Motor neuron (in vitro differentiated cells): ENCODE measurements at regions not wholly inside any gene's neighbourhood (a gene's known extent, or its start where the extent isn't known, plus 50 kb on each side); places are given as distances from the start of the nearest gene placed in this dataset.

Experiments
- ATAC-seq, 8 experiments: fragments of 200-7000 bp; cut with Tn5 transposase; replicated peaks in 6 of 8; 2 replicates each; pipeline ENCODE4 v1.8.0; 2021; ENCODE audit warnings: mild to moderate bottlenecking in 8 of 8, moderate library complexity in 8 of 8
- H3K27ac ChIP-seq, 2 donors: fragments of 250-450 bp; sonication (Bioruptor Pico); 2 replicates each; pipeline ENCODE4 v1.9.0; 2021; ENCODE audit warnings: antibody characterized with exemption in 2 of 2, mild to moderate bottlenecking in 2 of 2, moderate library complexity in 1 of 2
- H3K4me1 ChIP-seq, 2 donors: fragments of 250-450 bp; sonication (Bioruptor Pico); replicated peaks in 1 of 2; 2 replicates each; pipeline ENCODE4 v1.6.1; 2021; ENCODE audit warnings: antibody characterized with exemption in 2 of 2, mild to moderate bottlenecking in 2 of 2, moderate library complexity in 1 of 2
- H3K4me3 ChIP-seq, 5 donors: fragments of 250-450 bp; sonication (Bioruptor Pico); 2 replicates each; pipeline ENCODE4 v1.9.0; 2021; ENCODE audit warnings: antibody characterized with exemption in 5 of 5, mild to moderate bottlenecking in 5 of 5, moderate library complexity in 4 of 5
- WGBS, 10 experiments: fragments of 450-650 bp; shearing (Covaris generic); methylation state at CpG; one replicate each; pipeline ENCODE4 v1.0.0; 2022; 5-methylcytosine and 5-hydroxymethylcytosine counted together
- in situ Hi-C, 9 experiments: fragments of 400-800 bp; cut with MboI; loops; one replicate each; pipeline ENCODE4 v1.15.0; 2021; ENCODE audit warnings: low sequenced_read_pairs in 9 of 9, low pct_unique_long_range_greater_than_20kb in 2 of 9; ENCODE audit not compliant: unreplicated experiment in 9 of 9

DNA sequence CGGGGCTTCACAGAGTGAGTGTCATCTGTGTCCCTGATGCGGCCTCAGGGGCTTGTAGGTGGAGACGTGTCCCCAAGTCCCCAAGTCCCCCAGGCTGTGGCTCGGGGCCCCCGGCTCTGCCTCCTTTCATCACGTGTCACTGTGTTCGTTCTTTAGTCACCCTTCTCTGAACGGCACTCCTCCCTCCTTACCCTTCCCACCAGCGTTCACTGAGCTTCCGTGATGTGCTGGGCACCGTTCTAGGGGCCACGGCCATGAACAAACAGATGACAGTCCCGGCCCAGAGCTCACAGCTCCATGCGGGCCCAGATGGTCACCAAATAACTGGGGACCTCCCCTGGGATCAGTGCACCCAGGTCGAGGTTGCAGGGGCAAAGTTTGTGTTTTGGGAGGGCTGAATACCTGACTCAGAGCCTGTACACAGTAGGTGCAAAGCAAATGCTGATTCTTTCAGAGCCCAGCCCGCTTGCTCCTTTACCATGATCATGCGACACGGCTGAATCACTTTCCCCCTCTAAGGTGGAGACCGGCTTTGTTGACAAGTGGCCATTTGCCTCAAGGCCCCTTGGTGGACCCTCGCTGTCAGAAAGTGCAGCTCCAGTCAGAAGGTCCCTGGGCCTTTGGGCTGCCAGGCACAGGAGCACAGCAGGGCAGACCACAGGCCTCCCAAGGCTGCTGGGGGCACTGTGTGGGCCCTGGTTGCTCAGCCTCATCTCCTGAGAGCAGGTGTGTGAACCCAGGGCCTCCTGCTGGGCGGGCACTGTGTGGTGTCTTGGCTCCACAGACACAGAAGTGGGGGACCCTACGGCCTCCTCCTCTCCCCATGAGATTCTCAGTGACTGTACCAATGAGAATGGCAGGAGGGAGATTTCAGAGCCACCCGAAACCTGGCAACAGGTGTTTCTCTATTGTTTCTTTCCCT is 592.5 kb downstream of the PTPRU start:
- ATAC-seq = peak in 1 of 8 experiments; percentile 30
- in situ Hi-C loops = no loop called here

DNA sequence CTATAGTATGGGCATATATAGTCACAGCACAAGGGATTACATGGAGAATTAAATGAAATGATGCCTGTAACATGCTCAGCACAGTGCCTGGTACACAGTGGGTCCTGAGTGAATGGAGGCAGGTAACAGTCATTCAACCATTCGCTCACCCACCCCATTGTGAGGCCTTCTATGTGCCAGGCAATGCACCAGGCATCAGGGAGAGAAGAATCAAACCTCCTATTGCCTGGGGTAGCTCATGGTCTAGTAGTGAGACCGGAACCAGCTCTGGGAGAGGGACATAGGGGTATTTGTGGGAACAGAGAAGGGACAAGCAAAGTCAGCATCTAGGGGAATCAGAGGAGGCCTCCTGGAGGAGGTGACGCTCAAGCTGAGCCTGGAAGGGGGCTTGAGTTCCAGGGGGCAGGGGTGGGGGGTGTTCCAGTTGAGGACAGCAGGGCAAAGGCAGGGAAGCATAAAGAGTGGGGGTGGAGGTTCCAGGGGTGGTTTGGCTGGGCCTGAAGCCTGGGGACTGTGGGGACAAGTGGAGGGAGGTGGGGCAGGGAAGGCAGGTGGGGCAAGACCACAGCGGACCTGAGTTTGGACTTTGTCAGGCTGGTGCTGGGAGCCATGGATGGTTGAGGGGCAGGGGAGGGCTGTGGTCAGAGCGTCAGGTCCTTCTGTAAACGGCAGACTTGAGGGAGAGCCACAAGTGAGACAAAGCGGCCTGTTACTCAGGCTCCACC is 591.6 kb downstream of the PTPRU start:
- in situ Hi-C loops = no loop called here
- Histone ChIP-seq H3K4me3 (no peak overlapping the region), H3K27ac (no peak overlapping the region), H3K4me1 (peaks cover 0 to 14% of the 10 kb centered on the region in 2 donors)
- no peak for ATAC-seq
- WGBS, 10 experiments = 40 to 100% (median 64%) methylated on average over 1 to 3 of the region's 7 CpGs; no CpG with 5 or more reads in 5 of the 10 experiments

More for the DNA sequence above, 592.5 kb downstream of the PTPRU start:
- Histone ChIP-seq H3K27ac (no peak overlapping the region), H3K4me1 (peaks cover 0 to 14% of the 10 kb centered on the region in 2 donors), H3K4me3 (no peak overlapping the region)
- WGBS, 10 experiments = 0 to 100% (median 59%) methylated on average over 1 to 18 of the region's 23 CpGs; no CpG with 5 or more reads in 1 of the 10 experiments

DNA sequence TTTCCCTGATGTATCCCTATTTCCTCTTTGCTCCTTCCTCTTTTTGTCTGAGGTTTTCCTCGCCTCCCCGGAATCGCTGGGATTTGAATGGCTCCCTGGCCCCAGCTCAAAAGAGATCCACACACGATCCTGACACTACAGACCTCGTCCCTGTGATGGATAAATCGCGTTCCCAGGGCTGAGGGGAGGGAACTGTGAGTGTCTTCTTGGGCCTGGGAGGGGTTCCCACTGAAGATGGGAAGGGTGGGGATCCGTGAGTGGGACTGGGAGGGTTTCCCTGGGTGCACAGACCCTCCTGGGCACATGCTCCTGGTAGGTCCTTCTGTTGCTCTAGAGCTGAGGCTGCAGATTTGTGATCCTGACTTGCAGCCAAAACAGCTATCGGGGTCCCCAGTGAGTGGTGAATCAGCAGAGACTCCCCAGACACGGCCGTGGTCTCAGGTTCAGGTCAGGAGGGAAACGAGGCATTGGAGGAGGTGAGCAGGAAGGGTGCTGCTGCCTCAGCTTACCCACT is 591.0 kb downstream of the PTPRU start:
- Histone ChIP-seq H3K4me3 (no peak overlapping the region), H3K27ac (no peak overlapping the region), H3K4me1 (peaks cover 0 to 14% of the 10 kb centered on the region in 2 donors)
- ATAC-seq = no peak
- WGBS, 10 experiments = 0 to 84% (median 39%) methylated on average over 2 to 10 of the region's 12 CpGs; no CpG with 5 or more reads in 2 of the 10 experiments
- in situ Hi-C loops = no loop called here

DNA sequence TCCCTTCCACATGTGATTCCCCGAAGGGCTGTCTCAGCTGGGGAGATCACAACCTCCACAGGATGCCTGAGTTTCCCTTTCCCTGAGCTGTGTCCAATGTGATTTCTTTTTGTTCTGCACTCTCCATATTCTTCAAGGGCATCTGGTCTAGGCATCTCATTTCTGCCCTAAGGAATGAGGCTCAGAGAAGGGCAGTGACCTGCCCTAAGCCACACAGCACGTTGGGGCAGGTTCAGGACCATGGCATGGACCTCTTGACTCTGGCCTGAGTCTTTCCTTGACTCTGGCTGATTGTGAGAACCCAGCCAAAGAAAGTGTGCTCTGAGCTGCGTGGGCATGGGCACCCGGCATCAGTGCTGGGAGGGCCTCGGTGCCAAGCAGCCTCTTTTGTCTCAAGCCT is 590.3 kb downstream of the PTPRU start:
- peaks cover 0 to 10% of the 10 kb centered on the region in 2 donors for H3K4me1 ChIP-seq
- in situ Hi-C loops = no loop called here
- H3K4me3 ChIP-seq = no peak overlapping the region
- ATAC-seq = no peak
- 56 to 89% (median 80%) methylated on average over 2 to 5 of the region's 5 CpGs; no CpG with 5 or more reads in 3 of the 10 experiments for WGBS, 10 experiments
- H3K27ac ChIP-seq = no peak overlapping the region

DNA sequence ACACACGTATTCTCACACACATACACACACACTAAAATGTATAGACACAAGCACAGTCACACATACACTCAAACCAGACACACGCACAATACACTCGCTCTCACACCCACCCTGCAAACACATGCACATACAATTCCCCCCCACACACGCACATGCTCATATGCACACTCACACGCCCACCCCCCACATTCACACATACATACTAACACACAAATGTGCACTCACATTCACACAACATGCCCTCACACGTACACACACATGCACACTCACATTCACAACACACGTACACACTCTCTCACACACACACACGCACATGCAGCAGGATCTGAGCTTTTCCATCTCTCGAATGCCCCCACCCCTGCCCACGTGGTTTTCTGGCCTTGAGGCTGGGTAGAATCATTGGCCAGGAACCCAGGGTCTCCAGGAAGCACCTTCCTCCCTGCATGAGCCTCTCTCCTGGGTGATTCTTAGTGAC is 589.7 kb downstream of the PTPRU start:
- H3K27ac ChIP-seq = no peak overlapping the region
- in situ Hi-C loops = no loop called here
- no peak overlapping the region for H3K4me3 ChIP-seq
- peaks cover 0 to 10% of the 10 kb centered on the region in 2 donors for H3K4me1 ChIP-seq
- WGBS, 10 experiments = 63 to 90% (median 81%) methylated on average over 2 to 10 of the region's 10 CpGs; no CpG with 5 or more reads in 4 of the 10 experiments
- no peak for ATAC-seq

DNA sequence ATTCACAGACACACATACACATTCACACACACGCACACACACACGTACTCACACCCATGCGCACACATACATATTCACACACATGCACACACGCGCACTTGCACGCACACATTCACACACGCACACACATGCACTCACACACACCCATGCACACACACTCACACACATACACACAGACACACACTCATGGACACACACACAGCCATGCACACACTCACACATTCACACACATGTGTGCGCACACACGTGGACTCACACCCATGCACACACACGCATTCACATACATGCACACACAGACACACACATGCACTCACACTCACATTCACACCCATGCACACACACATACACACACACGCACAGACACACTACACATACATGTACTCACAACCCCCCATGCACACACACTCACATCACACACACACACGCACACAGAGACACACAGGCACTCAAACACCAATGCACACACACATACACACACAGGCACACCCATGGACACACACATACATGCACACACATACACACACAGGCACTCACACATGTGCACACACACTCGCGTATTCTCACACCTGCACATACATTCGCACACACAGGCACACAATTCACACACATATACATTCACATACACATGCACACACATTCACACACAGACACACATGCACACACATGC is 589.1 kb downstream of the PTPRU start:
- 73 to 100% (median 86%) methylated on average over 2 to 15 of the region's 15 CpGs; no CpG with 5 or more reads in 3 of the 10 experiments for WGBS, 10 experiments
- H3K4me1 ChIP-seq = peaks cover 0 to 10% of the 10 kb centered on the region in 2 donors
- in situ Hi-C loops = no loop called here
- no peak for ATAC-seq
- no peak overlapping the region for H3K4me3 ChIP-seq
- H3K27ac ChIP-seq = no peak overlapping the region

DNA sequence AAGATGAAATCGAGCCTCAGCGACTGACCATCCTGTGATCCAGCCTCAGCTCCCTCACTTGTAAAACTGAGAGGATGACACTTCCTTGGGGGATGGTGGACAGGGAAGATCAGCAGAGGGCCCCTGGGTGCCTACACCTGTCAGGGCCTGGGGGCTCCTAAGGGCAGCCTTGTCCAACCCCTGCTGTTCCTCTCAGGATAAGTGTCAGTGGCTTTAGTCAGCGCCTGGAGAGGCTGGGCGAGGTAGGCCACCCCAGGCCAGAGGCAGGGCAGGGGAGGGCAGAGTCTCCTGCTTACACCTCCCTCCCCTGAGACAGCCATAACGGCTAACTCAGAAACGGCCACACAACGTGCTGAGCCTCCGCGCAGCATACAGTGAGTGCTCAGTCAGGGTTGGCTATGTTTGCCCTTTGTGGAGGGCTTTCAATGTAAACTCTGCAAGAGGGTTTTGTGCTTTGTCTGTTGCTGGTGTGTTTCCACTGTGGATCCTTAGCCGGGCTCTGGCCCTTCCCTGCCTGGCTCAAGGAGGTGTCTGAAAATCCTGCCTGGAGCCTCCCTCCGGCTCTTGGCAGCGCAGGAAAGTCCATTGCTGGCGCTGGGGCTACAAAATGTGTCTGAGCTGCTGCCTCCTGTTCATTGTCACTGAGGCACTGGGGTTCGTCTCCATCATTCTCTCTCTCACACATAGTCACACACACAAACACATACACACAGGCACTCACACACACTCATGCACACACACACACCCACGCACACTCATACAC is 588.4 kb downstream of the PTPRU start:
- in situ Hi-C loops = no loop called here
- ATAC-seq = peak in 6 of 8 experiments; percentile 51 to 88 (median 76)
- Histone ChIP-seq H3K4me3 (no peak overlapping the region), H3K27ac (peak overlapping the region in 1 of 2 donors; percentile 12), H3K4me1 (peaks cover 0 to 10% of the 10 kb centered on the region in 2 donors)
- 0 to 92% (median 81%) methylated on average over 1 to 7 of the region's 15 CpGs; no CpG with 5 or more reads in 3 of the 10 experiments for WGBS, 10 experiments

DNA sequence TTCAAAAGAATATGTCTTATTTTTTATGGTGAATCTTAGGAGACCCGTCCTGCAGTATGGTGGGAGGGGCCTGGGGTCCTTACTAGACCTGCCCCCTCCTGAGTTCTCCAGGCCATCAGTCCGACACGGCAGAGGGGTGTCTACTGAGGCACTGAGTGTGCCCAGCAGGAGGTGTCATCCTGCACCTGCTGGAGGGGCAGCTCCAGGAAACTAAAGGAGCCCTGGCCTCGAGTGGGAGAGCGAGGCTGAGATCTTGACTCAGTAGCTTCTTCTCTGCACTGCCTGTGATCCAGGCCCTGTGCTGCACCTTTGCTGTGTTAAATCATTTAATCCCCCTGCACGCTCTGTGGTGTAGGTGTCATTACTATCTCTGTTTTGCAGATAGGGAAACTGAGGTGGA is 587.7 kb downstream of the PTPRU start:
- peak in 2 of 8 experiments; percentile 6 to 16 for ATAC-seq
- WGBS, 10 experiments = 33 to 74% (median 62%) methylated on average over 2 to 5 of the region's 6 CpGs; no CpG with 5 or more reads in 5 of the 10 experiments
- Histone ChIP-seq H3K4me1 (peaks cover 0 to 10% of the 10 kb centered on the region in 2 donors), H3K27ac (no peak overlapping the region), H3K4me3 (no peak overlapping the region)
- in situ Hi-C loops = no loop called here

DNA sequence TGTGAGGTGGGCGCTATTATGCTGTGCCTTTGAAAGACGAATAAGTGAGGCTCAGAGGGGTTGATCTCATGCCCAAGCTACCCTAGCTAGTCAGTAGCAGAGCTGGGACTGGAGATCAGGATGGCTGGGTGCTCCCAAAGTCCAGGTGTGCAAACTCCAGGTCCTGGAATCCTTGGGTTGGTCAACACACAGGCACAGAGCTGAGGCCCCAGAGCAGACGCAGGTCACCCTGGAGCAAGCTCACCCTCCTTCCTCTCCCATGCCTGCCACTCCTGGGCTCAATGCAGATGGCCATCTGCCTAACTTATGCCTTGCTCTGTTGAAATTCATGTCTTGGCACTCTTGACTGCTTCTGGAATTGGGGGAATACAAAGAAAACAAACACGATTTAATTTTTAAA is 587.2 kb downstream of the PTPRU start:
- in situ Hi-C loops = no loop called here
- Histone ChIP-seq H3K4me3 (no peak overlapping the region), H3K4me1 (peaks cover 0 to 10% of the 10 kb centered on the region in 2 donors), H3K27ac (no peak overlapping the region)
- ATAC-seq = no peak
- WGBS, 10 experiments = 0 to 100% (median 82%) methylated on average over 1 to 4 of the region's 4 CpGs; no CpG with 5 or more reads in 1 of the 10 experiments

DNA sequence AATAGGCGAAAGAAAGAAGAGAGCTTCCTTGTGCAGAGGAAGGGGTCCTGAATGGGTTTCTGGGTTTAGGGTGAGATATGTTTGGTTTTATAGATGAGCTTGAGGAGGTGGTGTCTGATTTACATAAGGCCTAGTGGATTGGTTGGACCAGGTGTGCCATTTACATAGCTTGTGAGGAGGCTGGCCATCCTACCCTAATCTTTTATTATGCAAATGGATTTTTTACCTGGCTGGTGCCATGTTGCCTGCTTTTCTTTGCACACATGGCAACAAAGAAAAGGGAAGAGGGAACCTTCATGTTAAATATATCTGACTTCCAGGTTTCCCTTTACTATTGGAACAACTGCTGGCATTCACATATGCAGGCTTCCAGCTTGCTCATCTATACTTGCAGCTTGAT is 585.3 kb downstream of the PTPRU start:
- Histone ChIP-seq H3K27ac (no peak overlapping the region), H3K4me3 (no peak overlapping the region), H3K4me1 (peaks cover 0 to 10% of the 10 kb centered on the region in 2 donors)
- 50 to 100% (median 83%) methylated on average over 1 of the region's 1 CpG; no CpG with 5 or more reads in 1 of the 10 experiments for WGBS, 10 experiments
- in situ Hi-C loops = no loop called here
- no peak for ATAC-seq

DNA sequence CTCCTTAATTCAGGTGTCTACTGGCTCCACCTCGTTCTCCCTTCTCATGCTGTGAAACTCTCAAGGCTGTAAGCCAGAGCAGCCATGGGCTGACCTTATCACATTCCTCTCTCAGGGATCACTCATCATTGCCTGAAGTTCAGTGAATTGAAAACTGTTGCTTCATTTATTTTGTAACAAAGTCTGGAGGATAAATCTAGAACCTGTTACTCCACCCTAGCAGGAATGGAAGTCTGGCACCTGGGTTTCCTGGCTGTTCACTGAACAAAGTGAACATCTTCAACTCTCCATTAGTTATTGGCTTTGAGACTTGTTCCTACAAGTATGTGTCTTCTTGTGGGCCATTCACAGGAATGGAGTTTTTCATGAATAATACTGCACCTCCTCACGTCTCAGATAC is 584.1 kb downstream of the PTPRU start:
- H3K4me1 ChIP-seq = peaks cover 0 to 10% of the 10 kb centered on the region in 2 donors
- WGBS, 10 experiments = 0 to 82% (median 47%) methylated on average over 1 to 2 of the region's 2 CpGs; no CpG with 5 or more reads in 1 of the 10 experiments
- H3K4me3 ChIP-seq = no peak overlapping the region
- in situ Hi-C loops = no loop called here
- H3K27ac ChIP-seq = no peak overlapping the region
- ATAC-seq = no peak
